AG04450 (cell line): ENCODE measurements at regions not wholly inside any gene's neighbourhood (a gene's known extent, or its start where the extent isn't known, plus 50 kb on each side); places are given as distances from the start of the nearest gene placed in this dataset.

Experiments
- CTCF ChIA-PET: fragments of 300-600, 350-600 bp; formaldehyde crosslinking; extraction: SDS; loops from one replicate; lab custom pipeline; 2022; ENCODE audit warnings: antibody characterized with exemption, inconsistent platforms; lab: Charles Lee
- POLR2A ChIA-PET: fragments of 350-600 bp; formaldehyde crosslinking; extraction: SDS; loops from one replicate; lab custom pipeline; 2021; ENCODE audit warnings: antibody characterized with exemption, inconsistent platforms; lab: Yijun Ruan, JAX
- DNase-seq: peaks from one replicate; pipeline ENCODE4 v3.0.0-alpha.2; 2011; ENCODE audit warnings: low read depth, low spot score
- H3K27ac ChIP-seq: one replicate; pipeline ENCODE4 v1.5.1; 2012; ENCODE audit warnings: low read depth, low read length, control low read depth
- H3K27me3 ChIP-seq: one replicate; pipeline ENCODE4 v1.6.0; 2012; ENCODE audit warnings: low read length; ENCODE audit not compliant: control insufficient read depth, insufficient read depth
- H3K4me3 ChIP-seq: 2 replicates; pipeline ENCODE4 v1.5.1; 2011; ENCODE audit warnings: mild to moderate bottlenecking, low read depth, low read length, control low read depth
- H3K9me3 ChIP-seq: 2 replicates; pipeline ENCODE4 v1.5.1; 2012; ENCODE audit warnings: low read length; ENCODE audit not compliant: control insufficient read depth, insufficient read depth
- TF ChIP-seq, protein P1 (sequence below): IDR thresholded peaks from 2 replicates; pipeline ENCODE4 v1.5.1; 2011; ENCODE audit warnings: low read depth, low read length, control low read depth, inconsistent platforms

DNA sequence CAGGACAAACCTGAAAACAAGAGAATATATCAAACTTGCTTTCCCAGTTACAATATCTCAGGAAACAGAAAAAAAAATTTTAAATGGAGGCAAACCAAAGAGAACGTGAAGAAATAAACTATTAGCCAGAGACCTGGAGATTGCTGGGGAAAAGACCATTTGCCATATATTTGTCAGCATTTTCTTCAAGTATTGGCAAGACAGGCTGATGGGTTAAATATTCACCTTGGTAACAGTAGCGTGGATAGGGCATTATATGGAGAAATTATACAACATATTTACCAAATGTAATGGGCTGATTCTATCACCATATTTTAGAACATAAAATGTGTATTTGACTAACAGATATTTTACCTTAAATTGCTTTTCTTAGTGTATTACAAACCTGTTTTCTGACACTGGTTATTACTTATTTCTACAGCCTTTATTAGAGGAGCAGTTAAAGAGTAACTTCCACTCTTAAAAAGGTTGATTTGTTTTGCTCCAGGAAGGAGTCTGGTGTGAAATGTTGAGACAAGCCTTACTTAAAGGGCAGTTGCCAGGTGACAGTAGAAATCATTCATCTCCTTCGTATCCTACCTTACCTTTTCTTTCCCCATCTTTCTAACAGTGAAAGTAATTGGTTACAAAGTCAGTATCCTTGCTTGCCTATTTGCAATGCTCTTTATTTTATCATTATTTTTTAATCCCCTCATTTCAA is 575.5 kb downstream of the GBA3 start:
- H3K27me3 ChIP-seq = no peaks in the 10 kb centered on the region
- ChIA-PET CTCF (no interaction called here), POLR2A (no interaction called here)
- DNase-seq = no peak
- H3K4me3 ChIP-seq = no peak overlapping the region
- TF ChIP-seq, protein P1, sequence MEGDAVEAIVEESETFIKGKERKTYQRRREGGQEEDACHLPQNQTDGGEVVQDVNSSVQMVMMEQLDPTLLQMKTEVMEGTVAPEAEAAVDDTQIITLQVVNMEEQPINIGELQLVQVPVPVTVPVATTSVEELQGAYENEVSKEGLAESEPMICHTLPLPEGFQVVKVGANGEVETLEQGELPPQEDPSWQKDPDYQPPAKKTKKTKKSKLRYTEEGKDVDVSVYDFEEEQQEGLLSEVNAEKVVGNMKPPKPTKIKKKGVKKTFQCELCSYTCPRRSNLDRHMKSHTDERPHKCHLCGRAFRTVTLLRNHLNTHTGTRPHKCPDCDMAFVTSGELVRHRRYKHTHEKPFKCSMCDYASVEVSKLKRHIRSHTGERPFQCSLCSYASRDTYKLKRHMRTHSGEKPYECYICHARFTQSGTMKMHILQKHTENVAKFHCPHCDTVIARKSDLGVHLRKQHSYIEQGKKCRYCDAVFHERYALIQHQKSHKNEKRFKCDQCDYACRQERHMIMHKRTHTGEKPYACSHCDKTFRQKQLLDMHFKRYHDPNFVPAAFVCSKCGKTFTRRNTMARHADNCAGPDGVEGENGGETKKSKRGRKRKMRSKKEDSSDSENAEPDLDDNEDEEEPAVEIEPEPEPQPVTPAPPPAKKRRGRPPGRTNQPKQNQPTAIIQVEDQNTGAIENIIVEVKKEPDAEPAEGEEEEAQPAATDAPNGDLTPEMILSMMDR = no peak
- H3K9me3 ChIP-seq = no peaks in the 10 kb centered on the region
- H3K27ac ChIP-seq = no peak overlapping the region

GRCh38 chr4:23266401-23266800 is 573.7 kb downstream of the GBA3 start:
- Histone ChIP-seq H3K4me3 (no peak overlapping the region), H3K27me3 (no peaks in the 10 kb centered on the region), H3K27ac (no peak overlapping the region), H3K9me3 (no peaks in the 10 kb centered on the region)
- ChIA-PET POLR2A (no interaction called here), CTCF (no interaction called here)
- DNase-seq = no peak
- TF ChIP-seq, protein P1 = no peak

DNA sequence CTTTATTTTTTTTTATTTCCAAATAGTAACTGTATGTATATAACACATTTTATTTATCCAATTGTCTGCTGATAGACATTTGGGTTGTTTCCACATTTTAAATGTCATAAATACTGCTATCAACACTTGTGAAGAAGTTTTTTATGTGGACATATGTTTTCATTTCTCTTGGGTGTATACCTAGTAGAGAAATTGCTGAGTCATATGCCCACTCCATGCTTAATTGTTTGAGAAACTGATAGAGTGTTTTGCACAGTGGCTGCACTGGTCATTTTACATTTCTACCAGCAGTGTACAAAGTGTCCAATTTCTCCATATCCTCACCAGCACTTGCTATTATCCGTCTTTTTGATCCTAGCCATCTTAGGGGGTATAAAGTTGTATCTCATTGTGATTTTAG is 567.8 kb downstream of the GBA3 start:
- CTCF ChIA-PET = no interaction called here
- no peak overlapping the region for H3K27ac ChIP-seq

GRCh38 chr4:23245203-23245832 is 552.6 kb downstream of the GBA3 start:
- H3K27me3 ChIP-seq = no peaks in the 10 kb centered on the region
- no peak overlapping the region for H3K4me3 ChIP-seq
- CTCF ChIA-PET = no interaction called here
- TF ChIP-seq, protein P1 = no peak
- DNase-seq = no peak
- POLR2A ChIA-PET = no interaction called here
- H3K9me3 ChIP-seq = no peaks in the 10 kb centered on the region
- H3K27ac ChIP-seq = no peak overlapping the region

More for the DNA sequence above, 567.8 kb downstream of the GBA3 start:
- POLR2A ChIA-PET = no interaction called here
- TF ChIP-seq, protein P1 = no peak
- no peak for DNase-seq
- no peaks in the 10 kb centered on the region for H3K9me3 ChIP-seq
- no peak overlapping the region for H3K4me3 ChIP-seq
- H3K27me3 ChIP-seq = no peaks in the 10 kb centered on the region

GRCh38 chr4:23242962-23243361 is 550.2 kb downstream of the GBA3 start:
- no peak for DNase-seq
- no peak overlapping the region for H3K27ac ChIP-seq
- no peaks in the 10 kb centered on the region for H3K9me3 ChIP-seq
- POLR2A ChIA-PET = no interaction called here
- no peaks in the 10 kb centered on the region for H3K27me3 ChIP-seq
- TF ChIP-seq, protein P1 = no peak
- CTCF ChIA-PET = no interaction called here
- no peak overlapping the region for H3K4me3 ChIP-seq
